ENCODE measurements at regions not wholly inside any gene's neighbourhood (a gene's known extent, or its start where the extent isn't known, plus 50 kb on each side); places are given as distances from the start of the nearest gene placed in this dataset.

DNA sequence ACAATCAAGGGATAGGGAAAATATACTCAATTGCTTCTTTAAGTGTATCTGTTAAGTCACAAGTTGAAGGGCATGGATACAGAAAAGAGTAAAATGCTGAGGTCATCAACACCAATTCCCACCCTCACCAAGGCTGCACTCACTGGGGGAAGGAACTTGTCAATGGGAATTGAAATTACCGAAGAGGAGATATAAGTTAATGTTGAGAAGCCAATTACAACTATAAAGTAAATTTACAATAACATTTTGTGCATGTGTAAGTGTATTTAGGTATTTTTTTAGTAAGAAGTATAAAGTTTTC lies 255.1 kb upstream of the KCNIP4 start:
- H3K9me3 Mint-ChIP-seq: peaks cover 2% of the 10 kb centered on the region
- no peaks in the 10 kb centered on the region for H3K36me3 Mint-ChIP-seq
- CTCF ChIA-PET: no interaction called here
- no peak overlapping the region for H3K4me3 Mint-ChIP-seq
- intact Hi-C loops (cut with micrococcal nuclease): no loop called here
- H3K27me3 Mint-ChIP-seq: no peaks in the 10 kb centered on the region
- DNase-seq: no peak
- H3K27ac Mint-ChIP-seq: no peak overlapping the region
- H3K4me1 Mint-ChIP-seq (ENCODE audit: low read depth): no peaks in the 10 kb centered on the region
- POLR2A ChIA-PET: no interaction called here

DNA sequence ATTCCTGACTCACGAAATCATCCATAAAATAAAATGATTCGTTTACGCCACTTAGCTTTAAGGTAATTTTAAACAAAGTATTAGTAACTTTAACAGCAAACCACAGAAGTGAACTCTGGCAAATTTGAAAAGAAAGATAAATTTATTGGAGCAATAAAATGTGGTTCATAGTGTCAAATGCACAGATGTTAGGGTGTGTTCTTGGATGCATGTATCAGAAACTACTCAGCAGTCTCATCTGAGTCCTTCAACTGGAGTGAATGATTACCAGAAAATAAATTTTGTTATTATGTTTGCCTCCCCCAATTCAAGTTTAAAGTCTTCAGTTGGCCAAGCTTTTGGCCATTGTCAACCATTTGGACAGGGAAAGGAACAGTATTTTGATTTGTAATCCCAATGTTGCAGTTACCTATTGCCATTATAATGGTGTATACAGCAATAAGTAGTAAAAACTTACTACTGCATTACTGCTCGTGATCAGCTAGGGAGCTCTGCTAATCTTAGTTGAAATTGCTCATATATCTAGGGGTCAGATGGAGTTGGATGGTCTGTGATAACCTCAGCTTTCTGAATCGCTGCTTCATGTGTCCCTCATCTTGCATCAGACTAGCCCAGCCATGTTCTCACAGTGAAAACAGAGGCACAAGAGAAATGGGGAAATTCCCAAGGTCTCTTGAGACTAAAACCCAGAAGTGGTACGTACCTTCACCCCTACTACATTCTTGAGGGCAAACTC lies 254.6 kb upstream of the KCNIP4 start:
- Mint-ChIP-seq H3K9me3 (peaks cover 5% of the 10 kb centered on the region), H3K4me1 (ENCODE audit: low read depth) (no peaks in the 10 kb centered on the region), H3K4me3 (no peak overlapping the region), H3K36me3 (no peaks in the 10 kb centered on the region), H3K27me3 (no peaks in the 10 kb centered on the region), H3K27ac (no peak overlapping the region)
- intact Hi-C loops (cut with micrococcal nuclease): no loop called here
- ChIA-PET POLR2A (no interaction called here), CTCF (no interaction called here)
- DNase-seq: no peak

DNA sequence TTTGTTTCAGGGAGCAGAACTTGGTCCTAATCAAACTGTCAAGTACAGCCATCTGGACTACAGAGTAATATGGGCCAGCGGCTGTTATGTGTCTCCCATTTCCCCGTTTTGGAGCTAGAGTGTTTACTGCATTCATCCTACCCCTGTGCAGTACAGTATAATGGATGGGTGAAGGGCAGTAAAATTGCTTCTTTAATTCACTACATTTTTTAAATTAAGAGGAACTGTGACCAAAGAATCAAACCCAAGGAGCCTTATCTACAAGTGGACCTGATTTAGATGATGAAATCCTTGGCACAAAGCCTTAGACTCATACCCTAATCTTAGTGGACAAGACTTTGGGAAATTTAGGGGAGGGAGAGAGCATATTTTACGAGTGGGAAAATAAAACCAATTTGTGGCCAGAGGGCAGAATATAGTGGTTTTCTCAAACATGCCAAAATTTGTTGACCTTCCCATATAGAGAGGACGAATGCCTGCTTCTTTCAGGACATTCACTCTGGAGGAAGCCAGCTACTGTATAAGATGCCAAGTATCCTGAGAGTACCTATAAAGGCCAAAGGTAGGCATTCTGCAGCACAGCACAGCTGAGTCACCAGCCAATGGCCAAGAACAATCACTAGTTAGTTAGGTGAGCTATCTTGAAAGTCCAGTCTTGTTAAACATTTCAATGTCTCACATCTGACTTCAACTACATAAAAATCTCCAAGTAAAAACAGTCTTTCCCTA lies 253.8 kb upstream of the KCNIP4 start:
- Mint-ChIP-seq H3K27me3 (no peaks in the 10 kb centered on the region), H3K36me3 (no peaks in the 10 kb centered on the region), H3K4me1 (ENCODE audit: low read depth) (no peaks in the 10 kb centered on the region), H3K4me3 (no peak overlapping the region), H3K27ac (no peak overlapping the region), H3K9me3 (peaks cover 6% of the 10 kb centered on the region)
- ChIA-PET CTCF (no interaction called here), POLR2A (no interaction called here)
- DNase-seq: no peak
- intact Hi-C loops (cut with micrococcal nuclease): no loop called here

DNA sequence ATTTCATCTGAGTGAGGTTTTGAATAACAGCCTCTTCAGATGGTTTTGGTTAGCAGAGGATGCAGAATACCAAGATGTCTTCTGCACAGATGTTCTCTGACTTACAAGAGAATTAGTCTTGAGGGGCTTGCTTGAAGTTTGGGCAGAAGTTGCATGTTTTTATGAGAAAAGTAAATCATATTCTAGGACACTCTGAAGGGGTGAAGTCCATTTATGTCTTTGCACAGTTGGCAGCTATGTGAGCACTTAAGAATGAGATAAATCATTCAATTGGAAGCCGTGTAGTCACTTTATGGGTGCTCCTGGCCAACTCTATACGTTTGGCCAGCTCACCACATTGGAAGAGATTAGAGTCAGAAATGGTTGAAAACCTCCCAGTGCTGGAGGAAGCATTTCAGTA lies 252.7 kb upstream of the KCNIP4 start:
- POLR2A ChIA-PET: no interaction called here
- intact Hi-C loops (cut with micrococcal nuclease): no loop called here

DNA sequence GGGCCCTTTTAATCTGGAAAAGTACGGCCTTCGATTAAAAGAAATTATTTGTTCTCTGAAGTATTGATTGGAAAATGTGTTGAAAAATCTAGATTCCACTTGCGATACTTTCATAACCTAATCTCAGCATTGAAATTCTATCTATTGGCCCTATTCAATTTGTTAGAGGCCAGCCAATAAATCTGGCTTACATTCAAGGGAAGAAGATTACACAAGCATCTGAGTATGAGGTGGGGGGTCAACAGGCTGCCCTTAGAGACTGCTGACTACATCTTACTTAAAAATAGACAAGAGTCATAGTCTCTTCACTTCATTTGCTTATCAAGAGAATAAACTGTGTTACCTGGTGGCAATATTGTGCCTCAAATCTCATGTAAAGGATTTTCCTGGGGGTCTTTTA lies 248.0 kb upstream of the KCNIP4 start:
- ChIA-PET POLR2A (no interaction called here), CTCF (no interaction called here)
- H3K4me3 Mint-ChIP-seq: no peak overlapping the region
- H3K4me1 Mint-ChIP-seq (ENCODE audit: low read depth): no peaks in the 10 kb centered on the region
- no peaks in the 10 kb centered on the region for H3K36me3 Mint-ChIP-seq
- no peaks in the 10 kb centered on the region for H3K27me3 Mint-ChIP-seq
- intact Hi-C loops (cut with micrococcal nuclease): no loop called here
- peaks cover 4% of the 10 kb centered on the region for H3K9me3 Mint-ChIP-seq
- DNase-seq: no peak
- no peak overlapping the region for H3K27ac Mint-ChIP-seq

More for the DNA sequence above, 252.7 kb upstream of the KCNIP4 start:
- Mint-ChIP-seq H3K27me3 (no peaks in the 10 kb centered on the region), H3K9me3 (peaks cover 6% of the 10 kb centered on the region), H3K27ac (no peak overlapping the region), H3K4me3 (no peak overlapping the region), H3K36me3 (no peaks in the 10 kb centered on the region), H3K4me1 (ENCODE audit: low read depth) (no peaks in the 10 kb centered on the region)
- CTCF ChIA-PET: no interaction called here
- no peak for DNase-seq

DNA sequence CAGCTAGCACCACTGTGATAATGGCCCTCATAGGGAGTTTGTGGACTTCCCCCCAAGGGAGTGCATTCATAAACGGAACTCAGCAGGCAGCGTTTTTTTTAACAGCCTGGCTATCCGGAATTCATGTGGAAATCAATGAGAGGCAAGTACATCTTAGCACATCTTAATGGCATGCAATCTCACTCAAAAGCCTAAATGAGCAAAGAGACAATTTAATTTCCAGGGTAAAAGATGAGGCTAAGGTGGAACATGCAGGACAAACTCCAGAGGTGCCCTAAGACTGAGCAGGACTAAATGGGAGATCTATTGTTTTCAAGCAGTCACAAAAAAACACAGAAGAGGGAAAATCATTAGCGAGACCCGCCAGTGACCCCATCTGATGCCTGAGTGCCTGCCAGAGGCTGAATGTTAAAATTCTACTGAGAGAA lies 243.5 kb upstream of the KCNIP4 start:
- Mint-ChIP-seq H3K9me3 (peaks cover 2% of the 10 kb centered on the region), H3K27ac (no peak overlapping the region)

DNA sequence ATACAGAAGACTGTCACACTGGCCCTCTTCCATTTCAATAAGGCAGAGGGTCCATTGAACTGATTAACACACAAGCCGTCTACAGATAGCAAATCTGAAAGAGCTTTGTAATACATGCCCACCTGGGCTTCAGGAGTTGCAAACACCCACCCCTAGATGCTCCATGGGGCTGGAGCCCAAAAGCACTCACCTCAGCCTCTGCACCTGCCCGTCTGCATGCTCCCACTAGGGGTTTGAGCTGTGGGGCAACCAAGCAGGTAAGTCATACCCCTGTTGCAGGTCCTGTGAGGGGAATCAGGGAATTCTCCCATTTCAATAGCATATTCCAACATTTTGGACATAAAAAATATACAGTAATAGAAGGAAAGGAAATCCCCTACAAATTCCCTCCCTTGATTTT lies 243.0 kb upstream of the KCNIP4 start:
- Mint-ChIP-seq H3K4me1 (ENCODE audit: low read depth) (no peaks in the 10 kb centered on the region), H3K27ac (no peak overlapping the region), H3K36me3 (no peaks in the 10 kb centered on the region), H3K27me3 (no peaks in the 10 kb centered on the region), H3K4me3 (no peak overlapping the region), H3K9me3 (peaks cover 2% of the 10 kb centered on the region)
- POLR2A ChIA-PET: no interaction called here
- intact Hi-C loops (cut with micrococcal nuclease): no loop called here
- no peak for DNase-seq
- CTCF ChIA-PET: no interaction called here

More for the DNA sequence above, 243.5 kb upstream of the KCNIP4 start:
- H3K4me1 Mint-ChIP-seq (ENCODE audit: low read depth): no peaks in the 10 kb centered on the region
- H3K27me3 Mint-ChIP-seq: no peaks in the 10 kb centered on the region
- no peaks in the 10 kb centered on the region for H3K36me3 Mint-ChIP-seq
- ChIA-PET CTCF (no interaction called here), POLR2A (no interaction called here)
- no peak for DNase-seq
- intact Hi-C loops (cut with micrococcal nuclease): no loop called here
- H3K4me3 Mint-ChIP-seq: no peak overlapping the region

DNA sequence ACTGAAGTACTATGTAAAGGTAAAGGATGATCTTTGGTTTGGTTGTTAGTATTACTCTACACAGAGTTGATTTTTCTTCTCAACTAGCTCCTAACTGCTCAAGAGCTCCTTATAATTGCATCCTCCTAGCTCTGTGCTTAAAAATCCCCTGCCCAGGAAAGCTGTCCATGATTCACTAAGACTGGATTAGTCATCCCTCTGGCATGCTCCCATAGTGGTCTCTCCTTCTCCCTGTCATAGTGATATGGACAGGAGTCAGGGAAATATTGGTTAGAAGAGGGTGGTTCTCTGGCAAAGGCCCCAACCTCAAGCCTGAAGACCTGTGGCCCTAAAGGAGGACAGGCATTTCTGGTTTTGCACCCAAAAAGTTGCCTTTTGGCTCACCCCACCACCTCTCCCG lies 242.3 kb upstream of the KCNIP4 start:
- POLR2A ChIA-PET: no interaction called here

GRCh38 chr4:22187203-22187820 lies 238.7 kb upstream of the KCNIP4 start:
- intact Hi-C loops (cut with micrococcal nuclease): no loop called here
- Mint-ChIP-seq H3K4me1 (ENCODE audit: low read depth) (no peaks in the 10 kb centered on the region), H3K4me3 (no peak overlapping the region), H3K27ac (no peak overlapping the region), H3K36me3 (no peaks in the 10 kb centered on the region), H3K9me3 (peaks cover 3% of the 10 kb centered on the region), H3K27me3 (no peaks in the 10 kb centered on the region)
- DNase-seq: no peak
- ChIA-PET POLR2A (no interaction called here), CTCF (no interaction called here)

More for the DNA sequence above, 242.3 kb upstream of the KCNIP4 start:
- no peaks in the 10 kb centered on the region for H3K4me1 Mint-ChIP-seq (ENCODE audit: low read depth)
- H3K27me3 Mint-ChIP-seq: no peaks in the 10 kb centered on the region
- DNase-seq: no peak
- H3K9me3 Mint-ChIP-seq: peaks cover 2% of the 10 kb centered on the region
- intact Hi-C loops (cut with micrococcal nuclease): no loop called here
- H3K36me3 Mint-ChIP-seq: no peaks in the 10 kb centered on the region
- no peak overlapping the region for H3K27ac Mint-ChIP-seq
- CTCF ChIA-PET: no interaction called here
- no peak overlapping the region for H3K4me3 Mint-ChIP-seq

- Mint-ChIP-seq H3K27me3 (no peaks in the 10 kb centered on the region), H3K27ac (no peak overlapping the region), H3K36me3 (no peaks in the 10 kb centered on the region), H3K9me3 (peaks cover 13% of the 10 kb centered on the region), H3K4me1 (ENCODE audit: low read depth) (no peaks in the 10 kb centered on the region), H3K4me3 (no peak overlapping the region)
- DNase-seq: no peak
- POLR2A ChIA-PET: no interaction called here
- intact Hi-C loops (cut with micrococcal nuclease): no loop called here
- CTCF ChIA-PET: no interaction called here
Observed at GRCh38 chr4:22181736-22182135, 233.2 kb upstream of the KCNIP4 start.

DNA sequence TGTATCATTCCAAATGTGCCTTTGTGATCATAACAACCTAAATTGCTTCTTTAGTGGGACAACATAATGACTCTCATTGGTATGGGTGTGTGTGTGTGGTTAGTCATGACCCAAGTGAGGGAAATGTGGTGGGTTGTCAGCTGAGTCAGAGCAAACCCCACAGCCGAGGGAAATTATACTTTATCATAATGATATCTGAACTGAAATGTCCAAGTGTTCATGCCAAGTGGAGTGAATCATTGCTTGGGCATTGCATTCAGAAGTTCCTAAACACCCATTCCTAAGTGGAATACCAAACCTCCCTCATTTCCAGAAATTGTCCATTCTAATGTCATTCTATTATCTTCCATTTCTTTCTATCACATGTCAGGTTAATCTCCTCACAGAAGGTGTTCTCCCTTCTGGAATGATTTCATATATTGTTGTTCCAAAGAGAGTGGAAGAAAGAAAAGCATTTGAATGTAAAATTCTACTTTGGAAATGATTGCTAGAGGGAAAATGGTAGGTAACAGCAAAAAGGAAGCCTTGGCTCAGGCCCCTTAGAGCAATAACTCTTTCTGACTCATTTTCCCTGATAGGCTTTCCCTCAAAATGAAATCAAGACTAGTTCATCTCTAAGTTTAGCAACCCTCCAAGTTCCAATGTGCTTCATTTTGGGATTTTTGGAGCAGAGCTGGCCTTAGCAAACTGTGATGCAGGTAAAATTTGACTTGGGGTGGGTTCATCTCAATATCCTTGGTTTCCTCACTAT lies 230.7 kb upstream of the KCNIP4 start:
- no peak overlapping the region for H3K27ac Mint-ChIP-seq
- H3K36me3 Mint-ChIP-seq: no peaks in the 10 kb centered on the region
- H3K27me3 Mint-ChIP-seq: no peaks in the 10 kb centered on the region
- ChIA-PET POLR2A (no interaction called here), CTCF (no interaction called here)
- intact Hi-C loops (cut with micrococcal nuclease): no loop called here
- DNase-seq: no peak
- H3K9me3 Mint-ChIP-seq: peaks cover 15% of the 10 kb centered on the region
- H3K4me1 Mint-ChIP-seq (ENCODE audit: low read depth): no peaks in the 10 kb centered on the region
- no peak overlapping the region for H3K4me3 Mint-ChIP-seq

GRCh38 chr4:22174640-22175039 lies 226.1 kb upstream of the KCNIP4 start:
- no peak overlapping the region for H3K4me3 Mint-ChIP-seq
- no peaks in the 10 kb centered on the region for H3K4me1 Mint-ChIP-seq (ENCODE audit: low read depth)
- CTCF ChIA-PET: no interaction called here
- intact Hi-C loops (cut with micrococcal nuclease): no loop called here
- POLR2A ChIA-PET: no interaction called here
- no peak for DNase-seq
- no peak overlapping the region for H3K27ac Mint-ChIP-seq
- no peaks in the 10 kb centered on the region for H3K27me3 Mint-ChIP-seq
- H3K36me3 Mint-ChIP-seq: no peaks in the 10 kb centered on the region
- H3K9me3 Mint-ChIP-seq: peaks cover 22% of the 10 kb centered on the region

All from activated CD4-positive, alpha-beta memory T cell treated with anti-CD3 and anti-CD28 coated beads for 36 hours (primary cell).